ENCODE measurements at regions not wholly inside any gene's neighbourhood (a gene's known extent, or its start where the extent isn't known, plus 50 kb on each side); places are given as distances from the start of the nearest gene placed in this dataset.
"Not testable (repeated sequence)": the region's sequence is repeated elsewhere in the genome, so short reads cannot be mapped to it uniquely, and the experiment has no call there.

DNA sequence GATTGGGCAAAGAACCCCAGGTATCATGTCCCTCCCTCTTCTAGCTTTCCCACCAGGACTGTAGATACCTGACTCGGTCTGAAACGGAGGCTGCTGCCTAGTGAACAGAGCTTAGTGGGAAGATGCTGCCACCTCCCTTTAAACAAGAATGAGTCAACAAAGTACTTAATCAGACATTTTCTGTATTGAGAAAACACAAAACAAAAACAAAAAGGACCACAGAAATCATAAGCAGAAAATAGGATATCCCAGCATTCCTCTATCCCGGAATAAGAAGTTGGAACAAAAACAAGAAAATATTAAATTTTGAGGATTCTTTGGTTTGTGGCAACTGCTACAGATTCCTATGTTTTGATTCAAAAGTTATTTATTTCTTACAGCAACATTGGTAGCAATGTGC lies 51.7 kb upstream of the COL8A1 start:
- no peak for DNase-seq
- Histone ChIP-seq H3K4me3 (ENCODE audit: insufficient read depth, low read depth, low read length) (no peak overlapping the region), H3K27me3 (ENCODE audit: control insufficient read depth, insufficient read depth, low read length) (no peaks in the 10 kb centered on the region), H3K36me3 (replicated peaks; ENCODE audit: control insufficient read depth, insufficient read depth, low read length) (no peaks in the 10 kb centered on the region)

DNA sequence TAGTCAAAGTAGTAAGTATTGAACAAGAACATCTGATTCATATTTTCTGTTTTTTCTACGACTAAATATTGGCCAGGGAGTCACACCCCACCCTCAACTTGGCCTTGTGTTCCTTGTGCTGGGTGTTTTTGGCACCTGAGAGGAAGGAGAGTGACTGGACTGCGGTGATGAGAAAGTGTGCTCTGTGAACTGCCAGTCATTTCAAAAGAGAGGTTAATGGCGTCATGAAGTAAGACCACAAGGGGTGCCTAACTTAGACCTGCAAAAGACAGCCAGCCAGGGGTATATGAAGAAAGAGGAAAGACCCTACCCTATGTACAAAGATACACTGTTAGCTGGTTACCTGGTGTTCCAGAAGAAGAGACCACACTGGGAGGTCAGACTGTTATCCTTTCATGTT lies 58.4 kb upstream of the COL8A1 start:
- H3K36me3 ChIP-seq (replicated peaks; ENCODE audit: control insufficient read depth, insufficient read depth, low read length) = no peaks in the 10 kb centered on the region
- no peak overlapping the region for H3K4me3 ChIP-seq (ENCODE audit: insufficient read depth, low read depth, low read length)
- no peak for DNase-seq
- H3K27me3 ChIP-seq (ENCODE audit: control insufficient read depth, insufficient read depth, low read length) = no peaks in the 10 kb centered on the region

GRCh38 chr3:99579246-99579645 lies 59.1 kb upstream of the COL8A1 start:
- Histone ChIP-seq H3K4me3 (ENCODE audit: insufficient read depth, low read depth, low read length) (no peak overlapping the region), H3K27me3 (ENCODE audit: control insufficient read depth, insufficient read depth, low read length) (no peaks in the 10 kb centered on the region), H3K36me3 (replicated peaks; ENCODE audit: control insufficient read depth, insufficient read depth, low read length) (no peaks in the 10 kb centered on the region)
- DNase-seq = no peak

- no peaks in the 10 kb centered on the region for H3K36me3 ChIP-seq (replicated peaks; ENCODE audit: control insufficient read depth, insufficient read depth, low read length)
- no peak for DNase-seq
- H3K27me3 ChIP-seq (ENCODE audit: control insufficient read depth, insufficient read depth, low read length) = no peaks in the 10 kb centered on the region
- H3K4me3 ChIP-seq (ENCODE audit: insufficient read depth, low read depth, low read length) = no peak overlapping the region
Observed at GRCh38 chr3:99578339-99578970, 59.9 kb upstream of the COL8A1 start.

DNA sequence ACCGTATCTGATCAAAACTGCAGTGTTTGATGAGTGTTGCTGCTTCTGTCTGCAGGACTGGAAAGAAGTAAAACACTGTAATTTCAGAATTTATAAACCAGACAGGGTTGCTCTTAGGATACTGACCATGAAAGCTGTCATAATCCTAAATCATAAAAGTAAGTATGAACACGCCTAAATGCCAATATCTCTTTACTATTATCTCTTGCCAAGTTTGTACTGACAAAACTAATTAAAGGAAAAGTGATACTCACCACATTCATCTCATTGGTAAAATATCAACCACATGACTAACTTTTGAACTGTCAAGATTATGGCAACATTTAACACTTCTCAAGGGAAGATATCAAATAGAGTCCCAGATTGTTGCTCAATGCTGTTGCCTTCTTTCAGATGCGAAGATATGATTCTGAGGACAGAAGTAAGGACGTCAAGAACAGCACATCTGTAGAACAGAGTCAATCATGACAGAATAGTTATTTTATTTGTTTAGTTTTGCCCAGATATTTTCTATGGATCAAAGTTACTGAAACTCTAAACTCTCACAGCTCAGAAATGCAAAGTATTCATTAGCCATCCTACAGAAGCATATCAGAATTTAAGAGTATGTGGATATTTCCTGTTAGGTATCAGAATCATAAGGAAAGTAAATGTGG lies 61.4 kb upstream of the COL8A1 start:
- Histone ChIP-seq H3K36me3 (replicated peaks; ENCODE audit: control insufficient read depth, insufficient read depth, low read length) (no peaks in the 10 kb centered on the region), H3K4me3 (ENCODE audit: insufficient read depth, low read depth, low read length) (no peak overlapping the region), H3K27me3 (ENCODE audit: control insufficient read depth, insufficient read depth, low read length) (no peaks in the 10 kb centered on the region)
- no peak for DNase-seq

DNA sequence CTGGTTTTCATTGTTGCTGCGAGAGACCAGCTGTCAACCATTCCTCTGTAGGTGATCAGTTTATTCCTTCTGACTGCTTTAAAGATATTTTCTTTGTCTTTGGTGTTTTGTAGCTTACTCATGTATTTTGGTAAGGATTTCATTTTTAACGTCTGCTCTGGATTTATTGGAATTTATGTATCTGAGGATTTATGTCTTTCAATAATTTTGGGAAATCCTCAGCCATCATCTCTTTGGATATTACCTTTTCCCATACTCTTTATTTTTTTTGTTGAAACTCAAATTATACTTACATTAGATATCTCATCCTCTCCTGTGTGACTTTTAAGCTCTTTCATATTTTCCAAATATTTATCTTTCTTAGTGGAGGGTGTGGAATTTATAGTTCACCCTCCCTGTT lies 62.7 kb upstream of the COL8A1 start:
- Histone ChIP-seq H3K27me3 (ENCODE audit: control insufficient read depth, insufficient read depth, low read length) (no peaks in the 10 kb centered on the region), H3K36me3 (replicated peaks; ENCODE audit: control insufficient read depth, insufficient read depth, low read length) (no peaks in the 10 kb centered on the region), H3K4me3 (ENCODE audit: insufficient read depth, low read depth, low read length) (no peak overlapping the region)
- no peak for DNase-seq

DNA sequence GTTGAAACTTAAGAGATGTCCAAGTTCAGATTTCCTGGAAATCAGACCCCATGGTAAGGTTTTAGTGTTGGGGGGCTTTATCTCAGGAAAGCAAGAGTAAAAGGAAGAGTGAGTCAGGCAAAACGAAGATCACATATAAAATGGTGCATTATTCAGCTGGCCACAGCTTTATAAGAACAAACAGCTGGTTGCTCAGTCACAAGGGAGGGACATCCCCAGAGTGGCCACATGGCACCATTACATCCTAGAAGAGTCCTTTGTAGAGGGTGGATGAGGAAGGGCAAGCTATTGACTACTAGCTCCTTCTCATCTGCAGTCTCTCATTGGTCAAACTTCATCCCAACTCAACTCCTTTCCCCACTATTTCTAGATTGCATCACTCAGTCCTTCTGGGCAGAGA lies 68.3 kb upstream of the COL8A1 start:
- Histone ChIP-seq H3K4me3 (ENCODE audit: insufficient read depth, low read depth, low read length) (no peak overlapping the region), H3K27me3 (ENCODE audit: control insufficient read depth, insufficient read depth, low read length) (no peaks in the 10 kb centered on the region), H3K36me3 (replicated peaks; ENCODE audit: control insufficient read depth, insufficient read depth, low read length) (no peaks in the 10 kb centered on the region)
- DNase-seq = no peak

GRCh38 chr3:99568663-99569335 lies 69.6 kb upstream of the COL8A1 start:
- no peaks in the 10 kb centered on the region for H3K36me3 ChIP-seq (replicated peaks; ENCODE audit: control insufficient read depth, insufficient read depth, low read length)
- DNase-seq = no peak
- H3K27me3 ChIP-seq (ENCODE audit: control insufficient read depth, insufficient read depth, low read length) = no peaks in the 10 kb centered on the region
- no peak overlapping the region for H3K4me3 ChIP-seq (ENCODE audit: insufficient read depth, low read depth, low read length)

- no peaks in the 10 kb centered on the region for H3K27me3 ChIP-seq (ENCODE audit: control insufficient read depth, insufficient read depth, low read length)
- H3K4me3 ChIP-seq (ENCODE audit: insufficient read depth, low read depth, low read length) = no peak overlapping the region
- DNase-seq = no peak
- no peaks in the 10 kb centered on the region for H3K36me3 ChIP-seq (replicated peaks; ENCODE audit: control insufficient read depth, insufficient read depth, low read length)
Observed at GRCh38 chr3:99565331-99565730, 73.1 kb upstream of the COL8A1 start.

GRCh38 chr3:99562990-99563607 lies 75.3 kb upstream of the COL8A1 start:
- Histone ChIP-seq H3K27me3 (ENCODE audit: control insufficient read depth, insufficient read depth, low read length) (no peaks in the 10 kb centered on the region), H3K36me3 (replicated peaks; ENCODE audit: control insufficient read depth, insufficient read depth, low read length) (no peaks in the 10 kb centered on the region), H3K4me3 (ENCODE audit: insufficient read depth, low read depth, low read length) (no peak overlapping the region)
- no peak for DNase-seq

GRCh38 chr3:99562138-99562537 lies 76.3 kb upstream of the COL8A1 start:
- no peaks in the 10 kb centered on the region for H3K27me3 ChIP-seq (ENCODE audit: control insufficient read depth, insufficient read depth, low read length)
- no peak overlapping the region for H3K4me3 ChIP-seq (ENCODE audit: insufficient read depth, low read depth, low read length)
- peak; percentile 8 for DNase-seq
- no peaks in the 10 kb centered on the region for H3K36me3 ChIP-seq (replicated peaks; ENCODE audit: control insufficient read depth, insufficient read depth, low read length)

- Histone ChIP-seq H3K36me3 (replicated peaks; ENCODE audit: control insufficient read depth, insufficient read depth, low read length) (no peaks in the 10 kb centered on the region), H3K4me3 (ENCODE audit: insufficient read depth, low read depth, low read length) (no peak overlapping the region), H3K27me3 (ENCODE audit: control insufficient read depth, insufficient read depth, low read length) (no peaks in the 10 kb centered on the region)
- no peak for DNase-seq
Observed at GRCh38 chr3:99561056-99561455, 77.3 kb upstream of the COL8A1 start.

DNA sequence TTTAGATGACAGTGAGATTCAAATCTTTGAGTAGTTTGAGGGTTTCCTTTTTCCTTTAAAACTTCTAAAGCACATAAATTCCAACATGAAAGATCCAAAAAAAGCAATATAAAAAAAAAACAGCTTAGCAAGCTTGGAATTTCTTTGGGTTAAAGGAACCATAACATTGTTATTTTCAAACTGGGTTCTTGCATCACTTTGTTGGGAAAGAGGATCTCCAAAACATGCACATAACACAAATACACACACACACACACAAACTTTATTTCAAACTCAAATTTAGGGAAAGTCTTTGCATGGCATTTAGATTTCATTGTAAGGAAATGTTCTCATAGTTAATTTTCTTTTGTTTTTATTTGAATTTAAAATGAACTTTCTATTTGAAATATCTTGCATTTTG lies 79.2 kb upstream of the COL8A1 start:
- H3K27me3 ChIP-seq (ENCODE audit: control insufficient read depth, insufficient read depth, low read length) = no peaks in the 10 kb centered on the region
- no peak for DNase-seq
- no peaks in the 10 kb centered on the region for H3K36me3 ChIP-seq (replicated peaks; ENCODE audit: control insufficient read depth, insufficient read depth, low read length)
- no peak overlapping the region for H3K4me3 ChIP-seq (ENCODE audit: insufficient read depth, low read depth, low read length)

DNA sequence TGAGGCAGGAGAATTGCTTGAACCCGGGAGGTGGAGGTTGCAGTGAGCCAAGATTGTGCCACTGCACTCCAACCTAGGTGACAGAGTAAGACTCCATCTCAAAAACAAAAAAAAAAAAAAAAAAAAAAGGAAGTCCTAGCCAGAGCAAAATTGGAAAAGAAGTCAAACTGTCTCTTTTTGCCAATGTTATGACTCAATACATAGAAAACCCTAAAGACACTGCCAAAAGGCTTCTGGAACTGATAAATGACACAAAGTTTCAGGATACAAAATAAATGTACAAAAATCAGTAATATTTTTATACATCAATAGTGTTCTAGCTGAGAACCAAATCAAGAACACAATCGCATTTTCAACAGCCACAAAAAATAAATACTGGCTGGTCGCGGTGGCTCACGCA lies 82.5 kb upstream of the COL8A1 start:
- not testable (repeated sequence) for H3K27me3 ChIP-seq (ENCODE audit: control insufficient read depth, insufficient read depth, low read length); H3K4me3 ChIP-seq (ENCODE audit: insufficient read depth, low read depth, low read length); DNase-seq; H3K36me3 ChIP-seq (replicated peaks; ENCODE audit: control insufficient read depth, insufficient read depth, low read length)

DNA sequence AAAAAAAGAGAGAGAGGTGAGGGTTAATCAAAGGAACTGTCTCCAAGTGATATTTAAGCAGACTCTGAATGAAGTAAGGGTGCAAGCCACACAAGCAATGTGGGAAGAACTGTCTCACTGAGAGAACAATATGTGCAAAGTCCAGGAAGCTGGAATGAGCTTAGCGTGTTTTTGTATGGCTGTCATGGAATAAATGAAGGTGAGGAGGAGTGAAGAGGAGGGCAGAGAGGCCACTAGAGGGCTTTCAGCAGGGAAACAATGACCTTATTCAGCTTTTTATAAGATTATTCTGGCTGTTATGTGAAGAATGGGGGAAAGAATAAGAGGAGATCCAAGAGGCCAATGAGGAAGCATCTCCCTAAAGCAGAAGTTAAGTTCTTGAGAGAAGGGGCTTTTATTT lies 86.9 kb upstream of the COL8A1 start:
- peak; percentile 1 for DNase-seq
- no peaks in the 10 kb centered on the region for H3K36me3 ChIP-seq (replicated peaks; ENCODE audit: control insufficient read depth, insufficient read depth, low read length)
- H3K27me3 ChIP-seq (ENCODE audit: control insufficient read depth, insufficient read depth, low read length) = no peaks in the 10 kb centered on the region
- H3K4me3 ChIP-seq (ENCODE audit: insufficient read depth, low read depth, low read length) = no peak overlapping the region
